K562 (cell line): ENCODE measurements at regions not wholly inside any gene's neighbourhood (a gene's known extent, or its start where the extent isn't known, plus 50 kb on each side); places are given as distances from the start of the nearest gene placed in this dataset.
A peak's percentile ranks its signal among the peaks of the same experiment; 100 is the strongest.

Experiments
- ATAC-seq: fragments of 200-7000 bp; cut with Tn5 transposase; 3 replicates; pipeline ENCODE4 v1.9.1; 2020; ENCODE audit warnings: moderate library complexity
- BruUV-seq: library from RNA; stranded (reverse); fragments of 400-500 nt; replicated peaks from 2 replicates; lab custom pipeline; 2021; lab: Mats Ljungman, UMichigan
- CTCF ChIA-PET: fragments of 300-600 bp; formaldehyde crosslinking; extraction: SDS; loops from one replicate; lab custom pipeline; 2021; ENCODE audit warnings: low intra/inter-chr PET ratio; lab: Yijun Ruan, JAX
- POLR2A ChIA-PET: fragments of 300-600, 350-650 bp; sonication (Branson Sonifier 250); formaldehyde crosslinking; extraction: SDS; loops from one replicate; lab custom pipeline; 2021; ENCODE audit warnings: antibody characterized with exemption, inconsistent platforms; lab: Yijun Ruan, JAX
- DNase-seq, 4 experiments: peaks; one replicate each; pipeline versions ENCODE4 v3.0.0 to v3.0.0-alpha.2; 2011 to 2018; ENCODE audit warnings: low spot score in 3 of 4, mixed read lengths in 3 of 4; ENCODE audit errors: extremely low read depth in 1 of 4
- FAIRE-seq: peaks from 2 replicates; lab custom pipeline; 2011; peaks lifted over from hg19 to GRCh38; lab: Jason Lieb, UNC
- H2AFZ ChIP-seq: 2 replicates; pipeline ENCODE4 v1.6.0; 2011; ENCODE audit warnings: low read depth, low read length, control low read depth, inconsistent platforms
- H3K27ac ChIP-seq: fragments of 200-600 bp; 3 replicates; pipeline ENCODE4 v1.8.0; 2011; ENCODE audit warnings: low read depth, mild to moderate bottlenecking, control low read depth, inconsistent platforms, low read length, moderate library complexity, mixed read lengths; ENCODE audit errors: extremely low read depth
- H3K27me3 ChIP-seq, 2 experiments: fragments of 300-600 bp in 1 of 2; 2 replicates in 1 of 2; 3 replicates in 1 of 2; pipeline versions ENCODE4 v1.6.0 to v1.8.0; 2011; ENCODE audit warnings: inconsistent platforms in 2 of 2, low read length in 2 of 2, mild to moderate bottlenecking in 1 of 2, mixed read lengths in 1 of 2, moderate library complexity in 1 of 2; ENCODE audit not compliant: control insufficient read depth in 2 of 2, insufficient read depth in 2 of 2
- H3K36me3 ChIP-seq: fragments of 300-600 bp; 3 replicates; pipeline ENCODE4 v1.8.0; 2011; ENCODE audit warnings: mild to moderate bottlenecking, low read length, inconsistent platforms; ENCODE audit not compliant: control insufficient read depth, insufficient read depth
- H3K4me1 ChIP-seq, 2 experiments: fragments of 200-600 bp in 1 of 2; replicated peaks in 1 of 2; 2 replicates in 1 of 2; 3 replicates in 1 of 2; pipeline versions ENCODE4 v1.5.1 to v1.8.0; 2011; ENCODE audit warnings: inconsistent platforms in 2 of 2, low read length in 2 of 2, mild to moderate bottlenecking in 1 of 2, mixed read lengths in 1 of 2, moderate library complexity in 1 of 2; ENCODE audit not compliant: control insufficient read depth in 2 of 2, insufficient read depth in 2 of 2
- H3K4me2 ChIP-seq: 2 replicates; pipeline ENCODE4 v1.6.1; 2011; ENCODE audit warnings: low read length, control low read depth, inconsistent platforms, mixed read lengths; ENCODE audit not compliant: insufficient read depth
- H3K4me3 ChIP-seq: fragments of 200-600 bp; sonication (generic), shearing (Covaris generic); 2 replicates; pipeline ENCODE4 v1.5.1; 2016; ENCODE audit warnings: control low read depth, inconsistent platforms
- H3K79me2 ChIP-seq: fragments of 200-600 bp; 3 replicates; pipeline ENCODE4 v1.8.0; 2011; ENCODE audit warnings: low read length, inconsistent platforms; ENCODE audit not compliant: control insufficient read depth, insufficient read depth
- H3K9ac ChIP-seq, 2 experiments: 2 replicates each; pipeline versions ENCODE4 v1.6.0 to v1.6.1; 2011; ENCODE audit warnings: low read depth in 2 of 2, low read length in 2 of 2, control low read depth in 1 of 2, inconsistent platforms in 1 of 2, mild to moderate bottlenecking in 1 of 2, mixed read lengths in 1 of 2; ENCODE audit not compliant: insufficient read depth in 1 of 2
- H3K9me1 ChIP-seq: one replicate; pipeline ENCODE4 v1.6.0; 2011; ENCODE audit warnings: inconsistent platforms, mild to moderate bottlenecking, low read length, moderate library complexity; ENCODE audit not compliant: control insufficient read depth, insufficient read depth
- H3K9me3 ChIP-seq: replicated peaks from 2 replicates; pipeline ENCODE4 v1.5.1; 2011; ENCODE audit warnings: low read depth, low read length, inconsistent platforms; ENCODE audit not compliant: control insufficient read depth, insufficient read depth
- H4K20me1 ChIP-seq: replicated peaks from 2 replicates; pipeline ENCODE4 v1.6.1; 2011; ENCODE audit warnings: low read length, inconsistent platforms, mixed read lengths; ENCODE audit not compliant: control insufficient read depth, insufficient read depth
- BRCA1 ChIP-seq, 2 experiments: fragments of 450-650 bp in 1 of 2; sonication (generic) in 1 of 2; formaldehyde crosslinking in 1 of 2; IDR thresholded peaks; 2 replicates each; pipeline versions ENCODE4 v1.5.0 to v1.6.1; 2017 to 2020; ENCODE audit warnings: mild to moderate bottlenecking in 1 of 2, missing genetic modification reagents in 1 of 2
- CXXC5 ChIP-seq: fragments of 250-450 bp; sonication (Bioruptor Pico); IDR thresholded peaks from 2 replicates; pipeline ENCODE4 v1.8.0; 2022; ENCODE audit warnings: inconsistent platforms, mild to moderate bottlenecking, moderate library complexity
- EZH2 ChIP-seq: IDR thresholded peaks from 2 replicates; pipeline ENCODE4 v1.6.1; 2012; ENCODE audit warnings: low read depth, mild to moderate bottlenecking, inconsistent platforms, low read length, borderline replicate concordance
- TRIM24 ChIP-seq, 2 experiments: fragments of 450-650 bp; IDR thresholded peaks; 2 replicates each; pipeline ENCODE4 v1.6.1; 2016
- ZBTB17 ChIP-seq: fragments of 450-650 bp; formaldehyde crosslinking; IDR thresholded peaks from 2 replicates; pipeline ENCODE4 v1.4.0; 2020; ENCODE audit warnings: mild to moderate bottlenecking
- ZNF253 ChIP-seq: fragments of 250-450 bp; sonication (Bioruptor Pico); conservative IDR thresholded peaks from 2 replicates; pipeline ENCODE4 v1.6.1; 2021; ENCODE audit warnings: mild to moderate bottlenecking
- ZNF695 ChIP-seq: fragments of 450-650 bp; formaldehyde crosslinking; IDR thresholded peaks from 2 replicates; pipeline ENCODE4 v1.4.0; 2020; ENCODE audit warnings: mild to moderate bottlenecking, moderate library complexity
- WGBS: fragments of 100-300 bp; shearing (Covaris generic); methylation state at CpG from one replicate; pipeline ENCODE4 v1.1.6; 2016; ENCODE audit warnings: low coverage, mixed read lengths; ENCODE audit not compliant: insufficient coverage; ENCODE audit errors: missing lambda C conversion rate; 5-methylcytosine and 5-hydroxymethylcytosine counted together
- in situ Hi-C: fragments of 300-500 bp; cut with MboI; formaldehyde crosslinking; loops from 4 replicates; pipeline ENCODE4 v1.15.0; 2018; ENCODE audit warnings: inconsistent platforms, mixed read lengths
- intact Hi-C: fragments of 100-400 bp; cut with micrococcal nuclease; formaldehyde crosslinking; loops from 2 replicates; pipeline ENCODE4 v1.14.2; 2022
- TF ChIP-seq, protein P1 (sequence below): sonication (generic); formaldehyde crosslinking; IDR thresholded peaks from 2 replicates; pipeline ENCODE4 v1.8.0; 2023; ENCODE audit warnings: mild to moderate bottlenecking, missing genetic modification reagents

DNA sequence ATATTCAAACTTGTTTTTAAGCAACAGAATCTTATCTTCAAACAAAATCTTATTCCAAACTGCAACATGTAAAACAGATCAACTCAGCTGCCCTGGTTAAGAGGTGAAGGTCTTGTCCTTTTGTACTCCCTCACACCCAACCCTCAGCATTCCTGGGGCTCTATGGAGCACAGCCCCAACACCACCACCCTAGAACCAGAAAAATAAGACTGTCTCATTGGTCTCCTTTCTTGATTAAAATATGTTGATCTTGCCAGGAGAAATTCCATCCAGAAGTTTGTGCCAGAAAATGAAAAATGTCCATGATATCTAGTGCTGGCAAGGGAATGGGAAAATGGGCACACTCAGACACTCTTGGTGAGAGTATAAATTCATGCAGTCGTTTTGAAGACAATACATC is 62.1 kb upstream of the TMEM17 start (continued):
- TF ChIP-seq ZBTB17 (CRISPR knock-in tag) (no peak), ZNF253 (CRISPR knock-in tag) (no peak), CXXC5 (CRISPR knock-in tag) (no peak), ZNF695 (CRISPR knock-in tag) (no peak)
- TF ChIP-seq, protein P1, sequence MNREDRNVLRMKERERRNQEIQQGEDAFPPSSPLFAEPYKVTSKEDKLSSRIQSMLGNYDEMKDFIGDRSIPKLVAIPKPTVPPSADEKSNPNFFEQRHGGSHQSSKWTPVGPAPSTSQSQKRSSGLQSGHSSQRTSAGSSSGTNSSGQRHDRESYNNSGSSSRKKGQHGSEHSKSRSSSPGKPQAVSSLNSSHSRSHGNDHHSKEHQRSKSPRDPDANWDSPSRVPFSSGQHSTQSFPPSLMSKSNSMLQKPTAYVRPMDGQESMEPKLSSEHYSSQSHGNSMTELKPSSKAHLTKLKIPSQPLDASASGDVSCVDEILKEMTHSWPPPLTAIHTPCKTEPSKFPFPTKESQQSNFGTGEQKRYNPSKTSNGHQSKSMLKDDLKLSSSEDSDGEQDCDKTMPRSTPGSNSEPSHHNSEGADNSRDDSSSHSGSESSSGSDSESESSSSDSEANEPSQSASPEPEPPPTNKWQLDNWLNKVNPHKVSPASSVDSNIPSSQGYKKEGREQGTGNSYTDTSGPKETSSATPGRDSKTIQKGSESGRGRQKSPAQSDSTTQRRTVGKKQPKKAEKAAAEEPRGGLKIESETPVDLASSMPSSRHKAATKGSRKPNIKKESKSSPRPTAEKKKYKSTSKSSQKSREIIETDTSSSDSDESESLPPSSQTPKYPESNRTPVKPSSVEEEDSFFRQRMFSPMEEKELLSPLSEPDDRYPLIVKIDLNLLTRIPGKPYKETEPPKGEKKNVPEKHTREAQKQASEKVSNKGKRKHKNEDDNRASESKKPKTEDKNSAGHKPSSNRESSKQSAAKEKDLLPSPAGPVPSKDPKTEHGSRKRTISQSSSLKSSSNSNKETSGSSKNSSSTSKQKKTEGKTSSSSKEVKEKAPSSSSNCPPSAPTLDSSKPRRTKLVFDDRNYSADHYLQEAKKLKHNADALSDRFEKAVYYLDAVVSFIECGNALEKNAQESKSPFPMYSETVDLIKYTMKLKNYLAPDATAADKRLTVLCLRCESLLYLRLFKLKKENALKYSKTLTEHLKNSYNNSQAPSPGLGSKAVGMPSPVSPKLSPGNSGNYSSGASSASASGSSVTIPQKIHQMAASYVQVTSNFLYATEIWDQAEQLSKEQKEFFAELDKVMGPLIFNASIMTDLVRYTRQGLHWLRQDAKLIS = no peak

DNA sequence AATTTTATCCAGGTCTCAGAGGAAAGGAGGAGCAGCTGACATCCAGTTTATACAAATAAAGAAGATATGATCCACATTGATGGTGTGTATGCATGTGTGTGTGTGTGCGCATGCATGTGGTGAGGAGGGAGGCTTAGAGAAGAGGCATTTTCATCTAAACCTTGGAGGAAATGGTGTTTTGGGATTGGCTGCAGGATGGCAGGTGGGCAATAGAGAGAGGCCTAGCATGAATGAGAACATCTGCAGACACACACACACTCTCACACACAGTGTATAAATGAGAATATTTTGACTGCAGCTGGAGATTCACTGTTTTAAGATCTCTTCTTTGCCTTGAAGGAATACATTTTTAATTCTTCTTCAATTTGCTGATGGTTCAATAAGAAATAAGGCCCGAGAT is 61.7 kb upstream of the TMEM17 start:
- peaks cover 0 to 8% of the 10 kb centered on the region in 2 experiments; a peak in 2 of 5 replicates for H3K4me1 ChIP-seq
- no TSS peak for BruUV-seq
- FAIRE-seq = peak; percentile 6
- no peaks in the 10 kb centered on the region for H3K9me1 ChIP-seq
- no peaks in the 10 kb centered on the region for H3K79me2 ChIP-seq
- no peak for DNase-seq
- WGBS = 17% methylated on average over 2 of the region's 2 CpGs
- no peak for ATAC-seq
- H4K20me1 ChIP-seq = no peaks in the 10 kb centered on the region
- no peak overlapping the region for H3K4me2 ChIP-seq
- H2AFZ ChIP-seq = no peak overlapping the region
- H3K9ac ChIP-seq = no peak overlapping the region
- H3K4me3 ChIP-seq = no peak overlapping the region
- no peaks in the 10 kb centered on the region for H3K9me3 ChIP-seq
- POLR2A ChIA-PET = no interaction called here
- CTCF ChIA-PET = no interaction called here
- in situ Hi-C loops (no loop called here), intact Hi-C loops (no loop called here)
- H3K27ac ChIP-seq = no peak overlapping the region
- H3K36me3 ChIP-seq = no peaks in the 10 kb centered on the region
- H3K27me3 ChIP-seq = peaks cover 17 to 24% of the 10 kb centered on the region in 2 experiments
- TF ChIP-seq BRCA1 (IDR thresholded peaks at IDR 0.05) (no peak), BRCA1 (CRISPR knock-in tag; IDR thresholded peaks at IDR 0.05) (no peak), EZH2 (no peak), TRIM24 (IDR thresholded peaks at IDR 0.05) (no peak)
